ENCODE measurements at regions not wholly inside any gene's neighbourhood (a gene's known extent, or its start where the extent isn't known, plus 50 kb on each side); places are given as distances from the start of the nearest gene placed in this dataset.

DNA sequence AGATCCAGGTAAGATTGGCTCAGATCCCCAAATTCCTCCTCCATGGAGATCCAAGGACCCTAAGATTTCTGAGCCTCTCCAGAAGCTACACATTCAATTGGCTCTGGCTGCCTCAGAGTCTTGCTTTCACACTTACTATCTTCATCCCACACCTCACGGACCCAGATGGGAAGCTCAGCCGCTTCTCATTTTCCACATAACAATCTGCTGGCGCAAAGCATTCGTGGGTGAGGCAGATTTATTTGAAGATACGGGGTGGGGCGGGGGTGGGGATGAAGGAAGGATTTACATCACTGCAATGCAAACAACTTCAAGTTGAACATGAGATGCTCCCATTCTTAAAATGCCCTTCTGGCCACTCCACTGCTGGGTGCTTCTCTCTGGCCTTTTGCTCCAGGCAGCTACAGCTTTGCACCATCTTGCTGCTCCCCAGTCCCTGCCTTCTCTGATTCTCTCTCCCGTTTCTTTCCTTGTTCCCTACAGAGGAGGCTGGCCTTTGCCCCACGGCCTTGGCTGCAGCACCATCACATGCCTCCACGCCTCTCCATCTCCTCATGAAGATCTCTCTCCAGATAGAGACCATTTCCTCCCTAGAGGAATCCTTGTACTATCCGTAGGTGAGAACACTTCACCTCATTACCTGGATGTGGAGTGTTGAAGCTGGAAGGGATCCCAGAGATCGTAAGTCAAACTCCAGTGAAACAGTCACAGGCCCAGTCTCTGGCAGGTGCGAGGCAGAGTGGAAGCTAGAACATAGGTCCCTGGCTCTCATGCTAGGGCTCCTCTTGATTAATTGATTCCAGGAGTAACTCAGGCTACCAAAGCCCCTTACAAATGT is 175.9 kb downstream of the RPLP1 start:
- ATAC-seq = no peak

DNA sequence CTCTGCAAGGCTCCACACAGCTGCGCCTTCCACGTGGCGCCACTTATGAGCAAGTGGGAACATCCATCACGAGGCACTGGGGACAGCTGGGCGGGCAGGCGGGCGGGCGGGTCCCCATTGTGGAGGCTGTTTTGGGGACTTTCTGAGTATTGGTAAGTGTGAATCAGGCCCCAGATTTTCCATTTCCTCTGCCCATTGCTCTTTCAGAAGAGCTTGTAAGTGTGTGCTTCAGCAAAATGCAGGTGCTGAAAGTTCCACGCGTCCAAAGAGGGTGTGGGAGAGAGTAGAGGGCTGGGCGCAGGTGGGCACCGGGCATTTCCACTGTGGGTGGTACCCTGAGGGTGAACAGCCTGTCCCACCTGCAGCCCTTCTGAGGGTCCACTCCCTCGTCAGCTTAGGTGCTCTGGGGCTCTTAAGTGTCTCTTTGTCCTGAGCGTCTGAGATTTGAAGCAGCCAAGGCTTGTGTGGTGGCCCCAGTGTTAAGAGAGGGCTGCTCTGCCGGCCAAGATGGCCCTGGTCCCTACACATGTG is 177.1 kb downstream of the RPLP1 start:
- peak; percentile 15 for ATAC-seq

DNA sequence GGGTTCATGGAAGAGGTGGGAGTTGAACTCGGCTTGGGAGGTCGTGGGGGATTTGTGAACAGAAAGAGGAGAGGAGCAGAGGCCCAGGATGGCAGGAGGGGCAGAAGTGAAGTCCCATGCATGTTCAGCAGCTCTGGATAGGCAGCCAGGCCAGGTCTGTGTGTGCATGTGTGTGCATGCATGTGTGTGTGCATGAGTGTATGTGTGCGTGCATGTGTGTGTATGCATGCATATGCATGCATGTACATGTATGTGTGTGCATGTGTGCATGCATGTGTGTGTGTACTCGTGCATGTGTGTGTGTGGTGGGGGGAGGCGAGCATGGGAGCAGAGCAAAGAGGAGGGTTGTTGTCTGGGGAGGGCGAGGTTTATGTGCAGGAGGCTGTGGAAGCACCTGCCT is 178.4 kb downstream of the RPLP1 start:
- no peak for ATAC-seq

DNA sequence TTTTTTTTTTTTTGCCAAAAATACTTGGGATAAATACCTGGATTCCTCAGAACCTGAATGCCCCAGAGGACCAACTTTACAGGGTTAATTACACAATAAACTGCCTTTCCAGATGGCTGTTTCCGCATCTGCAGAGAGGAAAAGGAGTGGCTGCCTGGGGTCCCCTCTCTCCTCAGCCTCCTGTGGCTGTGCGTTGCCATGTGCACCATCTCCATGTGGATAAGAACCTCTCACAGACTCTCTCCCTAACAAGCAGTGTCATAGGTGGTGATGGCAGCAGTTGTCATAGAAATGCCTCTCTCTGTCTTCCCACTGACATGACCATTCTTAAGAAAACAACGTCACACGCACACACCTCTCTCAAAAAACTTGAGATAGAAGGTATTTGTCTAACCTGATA is 179.4 kb downstream of the RPLP1 start:
- ATAC-seq = no peak

DNA sequence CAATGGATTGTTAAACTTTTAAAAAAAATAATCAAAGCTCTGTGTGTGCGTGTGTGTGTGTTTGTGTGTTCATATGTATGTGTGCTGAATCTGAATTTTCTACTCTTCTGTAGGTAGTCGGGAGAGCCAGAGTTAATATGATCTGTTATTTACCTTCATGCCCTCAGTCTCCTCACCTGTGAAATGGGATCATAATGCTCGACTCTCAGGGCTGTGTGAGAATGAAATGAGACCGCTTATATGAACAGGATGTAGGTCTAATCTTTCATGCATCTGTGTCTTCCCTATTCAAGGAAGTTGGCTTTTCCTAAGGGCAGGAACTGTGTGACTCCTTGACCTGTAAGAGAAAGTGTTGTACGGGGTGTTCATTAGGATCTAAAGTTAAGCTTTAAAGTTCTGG is 182.2 kb downstream of the RPLP1 start:
- ATAC-seq = no peak

DNA sequence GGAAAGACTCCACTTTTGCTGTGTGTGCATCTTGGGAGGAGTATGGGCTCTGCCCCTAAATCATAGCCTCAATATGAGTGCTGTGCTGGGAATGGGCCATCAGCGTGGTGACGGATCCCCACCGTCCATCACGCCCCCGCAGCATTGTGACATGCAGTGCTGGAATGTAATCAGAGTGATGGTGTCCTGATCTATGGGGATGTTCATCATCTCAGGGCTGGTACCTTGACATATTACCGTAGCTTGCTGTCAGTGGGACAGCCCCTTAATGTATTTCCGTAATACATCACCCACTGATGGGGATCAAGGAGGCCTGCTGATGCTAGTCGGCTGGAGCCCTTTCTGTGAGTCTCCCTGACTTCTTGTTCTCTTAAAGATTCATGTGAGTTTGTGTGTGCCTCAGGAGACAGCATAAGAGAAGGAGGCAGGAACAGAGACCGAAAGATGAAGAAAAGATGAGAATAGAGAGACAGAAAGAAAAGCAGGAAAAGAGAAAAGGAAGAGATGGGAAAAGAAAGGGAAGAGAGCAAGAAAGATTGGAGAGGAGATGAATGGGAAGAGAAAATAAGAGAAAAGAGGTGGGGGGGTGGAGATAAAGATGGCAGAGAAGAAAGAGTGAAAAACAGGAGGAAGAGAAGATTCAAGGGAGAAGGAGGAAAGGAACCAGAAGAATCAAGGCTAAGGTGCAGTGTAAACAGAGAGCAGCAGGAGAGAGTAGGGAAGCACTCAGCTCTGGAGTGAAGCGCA is 183.7 kb downstream of the RPLP1 start:
- ATAC-seq = no peak

DNA sequence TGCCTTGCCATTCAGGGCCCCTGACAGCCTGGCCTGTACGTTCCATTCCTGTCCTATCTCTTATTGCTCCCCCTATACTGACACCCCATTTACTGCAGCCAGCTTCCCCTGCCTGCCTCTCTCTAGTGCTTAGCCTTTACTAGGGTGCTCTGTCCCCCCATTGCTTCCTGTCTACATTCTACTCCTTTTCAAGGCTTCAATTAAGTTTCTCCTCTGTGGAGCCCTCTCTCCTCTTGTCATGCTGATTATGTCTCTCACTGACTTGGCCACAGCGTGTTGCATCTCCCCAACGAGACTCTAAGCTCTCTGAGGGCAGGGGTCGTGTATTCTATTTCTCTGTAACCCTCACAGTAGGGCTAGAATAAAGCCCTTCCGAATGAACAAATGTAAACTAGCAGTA is 185.2 kb downstream of the RPLP1 start:
- no peak for ATAC-seq

DNA sequence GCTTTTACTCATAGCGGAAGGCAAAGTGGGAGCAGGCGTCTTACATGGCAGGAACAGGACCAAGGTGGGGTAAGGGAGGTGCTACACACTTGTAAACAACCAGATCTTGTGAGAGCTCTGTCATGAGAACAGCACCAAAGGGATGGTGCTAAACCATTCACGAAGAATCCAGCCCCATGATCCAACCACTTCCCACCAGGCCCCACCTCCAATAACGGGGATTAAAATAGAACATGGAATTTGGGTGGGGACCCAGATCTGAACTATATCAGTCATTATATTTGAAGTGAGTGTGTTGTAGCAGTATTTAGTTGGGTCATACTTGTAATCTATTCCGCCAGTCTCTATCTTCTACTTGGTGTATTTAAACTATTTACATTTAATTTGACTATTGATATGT is 190.9 kb downstream of the RPLP1 start:
- no peak for ATAC-seq

DNA sequence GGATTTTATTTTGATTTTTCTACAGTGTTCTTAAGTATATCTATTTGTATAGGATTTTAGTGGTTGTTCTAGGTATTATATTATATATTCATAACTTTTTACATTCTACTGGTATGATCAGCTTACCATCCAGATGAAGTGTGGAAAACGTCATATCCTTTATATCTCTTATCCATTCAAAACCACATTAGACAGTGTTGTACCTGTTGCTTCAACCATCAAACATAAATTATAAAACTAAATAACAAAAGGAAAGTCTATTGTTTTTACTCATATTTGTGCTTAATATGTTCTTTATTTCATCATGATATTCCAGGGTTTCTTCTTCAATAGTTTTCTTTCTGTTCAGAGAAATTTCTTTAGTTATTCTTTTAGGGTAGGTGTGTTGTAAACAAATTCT is 191.4 kb downstream of the RPLP1 start:
- ATAC-seq = no peak

DNA sequence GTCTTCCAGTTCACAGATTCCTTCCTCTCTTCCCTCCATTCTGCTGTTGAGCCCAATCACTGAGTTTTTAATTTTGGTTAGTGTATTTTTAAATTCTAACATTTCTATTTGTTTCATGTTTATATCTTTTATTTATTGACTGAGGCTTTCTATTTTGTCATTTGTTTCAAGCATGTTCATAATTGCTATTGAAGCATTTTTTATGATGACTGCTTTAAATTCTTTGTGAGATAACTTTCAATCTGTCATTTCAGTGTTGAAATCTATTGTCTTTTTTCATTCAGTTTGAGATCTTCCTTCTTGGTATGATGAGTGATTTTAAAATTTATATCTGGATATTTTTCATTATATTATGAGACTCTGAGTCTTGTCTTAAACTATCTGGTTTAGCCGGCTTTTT is 192.3 kb downstream of the RPLP1 start:
- no peak for ATAC-seq

DNA sequence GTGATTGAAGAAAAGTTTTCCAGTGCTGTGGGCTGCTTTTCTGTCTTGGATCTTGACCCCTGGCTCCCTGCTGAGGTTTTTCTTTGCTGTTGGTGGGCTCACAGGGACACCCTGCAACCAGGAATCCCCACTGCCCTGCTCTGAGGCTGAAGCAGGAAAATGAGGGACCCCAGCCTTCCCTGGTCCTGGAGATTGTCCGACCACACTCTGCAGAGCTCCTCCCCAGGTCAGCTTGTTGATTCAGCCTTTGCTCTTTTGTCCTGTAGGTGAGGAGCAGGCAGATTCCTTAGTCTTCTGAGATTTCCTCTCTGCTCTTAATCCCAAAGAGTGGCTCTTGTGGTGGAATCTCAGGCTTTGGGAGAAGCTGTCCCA is 194.5 kb downstream of the RPLP1 start:
- ATAC-seq = no peak

DNA sequence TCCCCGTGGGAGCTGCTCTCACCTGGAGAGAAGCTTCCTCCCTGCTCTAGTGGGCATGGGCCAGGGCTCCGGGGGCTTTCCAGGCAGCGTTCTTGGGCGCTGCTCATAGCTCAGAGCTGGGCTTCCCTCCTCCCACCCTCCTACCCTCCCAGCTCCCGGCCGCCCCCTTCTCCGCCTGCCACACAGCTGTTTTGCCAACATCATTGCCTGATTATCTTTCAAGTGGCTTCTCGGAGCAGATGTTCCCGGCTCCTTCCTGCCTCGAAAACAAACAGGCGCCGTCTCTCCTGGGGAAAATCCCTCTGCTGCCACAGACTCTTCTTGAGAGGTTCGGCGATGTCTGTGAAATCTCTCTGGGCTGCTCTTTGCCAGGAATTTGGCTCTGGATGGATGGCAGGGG is 195.6 kb downstream of the RPLP1 start:
- no peak for ATAC-seq

DNA sequence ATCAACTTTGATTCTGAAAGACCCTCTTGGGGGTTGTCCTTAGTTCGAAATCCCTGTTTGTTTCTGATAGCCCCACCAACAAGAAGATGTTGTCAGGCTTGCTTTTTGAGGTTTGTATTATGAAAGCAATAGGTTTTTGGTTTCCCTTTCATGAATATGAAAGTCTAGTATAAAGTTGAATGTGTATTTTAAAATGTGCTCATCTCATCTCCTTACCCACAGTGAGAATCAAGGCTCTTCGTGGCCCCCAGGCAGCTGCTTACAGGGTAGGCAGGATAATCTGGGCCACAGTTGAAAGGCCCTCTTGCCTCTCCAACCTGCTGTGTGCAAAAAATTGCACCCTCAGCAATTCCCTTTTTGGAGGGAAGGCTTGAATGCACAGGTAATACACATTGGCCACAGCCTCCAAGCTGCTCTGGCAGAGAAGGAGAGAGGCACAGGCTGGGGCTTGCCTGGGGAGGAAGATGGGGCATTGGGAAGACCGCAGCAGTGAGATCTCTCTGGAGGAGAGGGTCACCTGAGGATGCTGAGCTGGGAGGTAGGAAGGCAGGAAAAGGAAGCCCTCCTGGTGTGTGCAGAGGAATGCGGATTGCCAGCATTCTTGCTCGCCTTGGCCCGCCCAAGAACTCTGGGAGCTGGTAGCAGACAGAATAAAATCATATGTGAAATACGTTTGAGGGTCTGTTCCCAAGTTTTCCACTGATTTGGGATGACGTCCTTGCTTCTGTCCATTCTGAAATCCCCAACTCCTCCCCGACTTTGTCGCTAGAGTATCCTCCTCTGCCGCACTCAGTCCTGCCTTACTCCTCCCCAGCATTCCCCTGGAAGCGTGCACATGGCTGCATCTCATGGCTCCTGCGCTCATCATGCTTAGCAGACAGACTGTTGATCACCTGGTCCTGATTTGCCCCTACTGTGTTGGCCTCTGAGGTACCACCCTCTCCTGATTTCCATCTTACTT is 196.4 kb downstream of the RPLP1 start:
- no peak for ATAC-seq

DNA sequence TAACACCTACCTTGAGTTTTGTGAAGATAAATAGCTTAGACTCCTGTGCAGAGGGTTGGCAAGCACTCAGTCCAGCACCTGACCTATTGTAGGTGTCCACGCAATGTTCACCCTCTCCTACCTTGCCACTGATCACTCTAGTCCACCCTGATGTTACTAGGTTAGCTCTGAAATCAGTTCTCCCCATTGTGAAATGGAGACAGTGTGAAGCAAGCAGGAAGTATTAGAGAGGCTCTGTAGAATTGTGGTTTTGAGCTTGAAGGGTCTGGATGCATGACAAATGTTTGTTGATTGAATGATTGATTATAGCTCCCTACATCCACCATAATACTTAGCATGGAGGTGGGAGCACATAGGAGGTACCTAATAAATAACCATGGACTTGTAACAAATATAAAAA is 199.7 kb downstream of the RPLP1 start:
- ATAC-seq = no peak

DNA sequence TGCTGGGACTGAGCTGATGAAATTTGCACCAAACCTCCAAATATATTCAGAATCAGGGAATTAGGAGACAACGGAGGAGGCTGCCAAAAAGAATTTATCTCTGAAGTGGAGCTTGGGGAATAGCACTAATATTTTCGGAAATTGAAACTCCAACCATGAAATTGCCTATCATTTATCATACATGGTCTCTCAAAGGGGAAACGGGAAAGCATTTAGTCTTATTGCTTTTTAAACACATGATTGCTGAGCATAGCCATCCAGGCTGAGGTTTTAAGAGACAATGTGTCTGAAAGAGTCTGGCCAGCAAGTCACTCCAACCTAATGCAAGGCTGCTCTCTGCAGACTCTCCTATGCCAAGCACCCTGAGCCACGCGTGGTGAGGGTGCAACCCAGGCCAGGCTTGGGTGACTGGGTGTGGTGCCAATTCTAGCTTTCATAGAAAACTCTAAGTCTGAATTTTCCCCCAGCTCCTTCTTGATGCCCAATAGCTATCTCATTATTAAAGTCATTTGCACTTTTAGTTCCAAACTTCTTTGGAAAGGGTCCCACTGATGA is 200.2 kb downstream of the RPLP1 start:
- ATAC-seq = no peak

DNA sequence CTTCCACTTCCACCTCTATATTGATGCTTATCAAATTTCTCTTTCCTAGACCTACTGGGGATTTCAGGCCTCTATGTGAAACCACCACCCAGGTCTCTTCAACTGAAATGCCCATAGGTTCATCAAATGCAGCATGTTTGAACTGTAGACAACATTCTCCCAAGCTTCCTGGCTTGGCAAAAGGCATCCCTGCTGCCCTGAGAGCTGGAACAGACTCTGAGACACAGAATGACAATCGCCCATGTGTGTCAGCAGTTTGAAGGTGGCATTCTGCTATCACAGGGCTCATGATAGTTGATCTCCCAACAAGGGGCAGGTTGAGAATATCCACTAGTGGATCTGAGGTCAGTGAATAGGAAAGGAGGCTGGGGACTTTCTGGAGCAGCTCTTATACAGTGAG is 200.7 kb downstream of the RPLP1 start:
- ATAC-seq = no peak

DNA sequence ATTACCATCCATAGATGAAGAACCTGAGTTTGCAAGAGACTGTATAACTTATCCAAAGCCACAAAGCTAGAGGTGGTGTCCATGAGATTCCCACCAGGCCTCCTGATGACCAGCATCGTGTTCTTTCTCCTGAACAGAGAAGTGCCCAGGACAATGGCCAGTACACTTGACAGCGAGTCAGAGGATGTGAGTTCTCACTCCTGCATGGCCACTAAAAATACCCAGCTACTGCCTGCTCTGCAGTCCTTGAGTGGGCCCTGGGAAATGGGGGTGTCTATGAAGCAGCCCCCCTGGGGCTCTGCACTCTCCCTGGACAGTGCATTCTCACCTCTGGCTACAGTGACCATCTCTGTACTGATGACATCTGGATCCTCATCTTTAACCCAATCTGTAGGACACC is 201.2 kb downstream of the RPLP1 start:
- ATAC-seq = no peak

DNA sequence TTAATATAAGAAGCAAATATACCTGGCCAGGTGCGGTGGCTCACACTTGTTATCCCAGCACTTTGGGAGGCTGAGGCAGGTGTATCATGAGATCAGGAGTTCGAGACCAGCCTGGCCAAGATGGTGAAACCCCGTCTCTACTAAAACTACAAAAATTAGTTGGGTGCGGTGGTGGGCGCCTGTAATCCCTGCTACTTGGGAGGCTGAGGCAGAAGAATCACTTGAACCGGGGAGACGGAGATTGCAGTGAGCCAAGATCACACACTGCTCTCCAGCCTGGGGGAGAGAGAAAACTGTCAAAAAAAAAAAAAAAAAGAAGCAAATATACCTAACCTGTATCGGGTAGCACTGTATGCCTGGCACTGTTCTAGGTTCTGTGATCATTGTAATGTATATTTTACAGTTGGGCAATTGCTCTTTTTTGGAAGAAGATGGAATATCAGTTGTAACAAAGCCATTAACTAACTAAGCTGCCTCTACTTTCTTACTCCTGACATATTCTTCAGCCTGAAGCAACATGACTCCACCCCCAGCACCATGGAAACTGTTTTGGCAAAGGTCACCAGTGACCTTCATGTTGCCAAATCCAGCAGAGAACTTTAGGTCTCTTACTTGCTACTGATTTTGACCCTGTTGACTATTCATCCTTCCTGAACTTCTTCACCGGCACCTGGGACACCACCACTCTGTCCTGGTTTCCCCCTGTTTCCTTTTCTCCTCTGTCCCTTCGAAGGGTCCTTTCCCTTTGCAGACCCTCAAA is 203.8 kb downstream of the RPLP1 start:
- ATAC-seq = no peak

DNA sequence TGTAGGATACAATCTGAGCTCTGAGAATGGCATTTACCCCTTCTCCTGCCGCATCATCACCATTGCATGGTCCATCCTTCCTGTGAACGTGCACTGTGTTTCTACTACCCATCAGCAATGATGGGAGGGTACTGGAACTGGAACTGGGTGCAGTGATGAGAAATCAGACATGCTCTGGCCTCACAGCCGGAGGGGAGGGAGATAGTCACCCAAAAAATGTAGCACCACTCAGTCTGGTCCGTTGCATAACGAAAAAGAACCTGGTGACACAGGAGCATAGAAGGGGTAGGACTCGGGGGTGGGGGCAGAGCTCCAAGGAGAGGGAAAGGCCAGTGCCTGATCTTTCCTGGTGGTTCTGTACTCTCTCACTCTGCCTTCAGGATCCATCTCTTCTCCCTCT is 205.0 kb downstream of the RPLP1 start:
- no peak for ATAC-seq

DNA sequence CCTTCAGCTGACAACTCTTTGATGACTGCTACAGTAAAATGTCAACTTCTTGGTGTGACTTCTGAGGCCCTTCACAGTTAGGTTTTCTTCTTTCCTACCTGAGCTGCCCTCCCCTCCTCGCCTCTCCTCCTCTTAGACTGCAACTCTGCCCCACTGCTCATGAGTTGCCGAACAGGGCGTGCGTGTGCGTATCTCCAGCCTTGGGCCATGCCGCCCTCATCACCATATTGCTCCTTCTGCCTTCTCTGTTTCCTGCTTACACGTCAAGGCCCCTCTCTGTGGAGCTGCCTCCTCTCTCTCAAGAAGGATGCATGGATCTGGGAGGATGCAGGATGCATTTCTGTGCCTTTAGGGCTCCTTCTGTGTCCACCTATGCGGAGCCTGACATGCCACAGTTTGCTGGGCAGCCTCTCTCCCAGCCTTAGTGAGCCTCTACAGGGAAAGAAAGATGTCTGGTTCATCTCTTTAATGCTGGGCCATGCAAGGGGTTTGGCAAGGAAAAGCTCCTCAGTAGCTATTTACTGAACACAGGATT is 205.9 kb downstream of the RPLP1 start:
- ATAC-seq = no peak

DNA sequence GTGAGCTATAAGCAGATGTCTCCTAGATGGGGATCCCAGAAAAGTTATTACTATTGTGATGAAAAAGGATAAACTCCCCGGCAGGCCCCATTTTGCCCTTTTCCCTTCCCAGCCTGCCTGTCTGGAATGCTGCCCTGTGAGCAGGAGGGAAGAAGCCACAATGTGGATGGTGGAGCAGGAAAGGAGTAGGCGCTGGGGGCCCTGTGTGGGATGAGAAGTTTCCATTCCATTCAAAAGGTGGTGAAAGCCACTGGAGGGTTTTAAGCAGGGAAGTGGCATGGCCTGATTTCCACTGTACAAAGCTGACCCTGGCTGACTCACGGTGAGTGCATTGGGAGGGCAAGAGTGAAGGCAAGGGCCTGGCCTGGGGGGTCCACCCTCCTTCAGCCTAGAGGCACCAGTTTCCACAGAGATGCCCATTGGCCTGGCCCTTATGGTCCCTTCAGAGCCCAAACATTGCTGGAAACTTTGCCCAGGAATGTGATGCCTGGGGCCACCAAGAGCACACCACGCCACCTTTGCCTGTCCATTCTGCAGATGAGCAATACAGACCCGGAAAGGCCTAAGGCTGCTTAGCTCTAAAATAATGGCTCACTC is 206.9 kb downstream of the RPLP1 start:
- no peak for ATAC-seq
